ENCODE measurements at regions not wholly inside any gene's neighbourhood (a gene's known extent, or its start where the extent isn't known, plus 50 kb on each side); places are given as distances from the start of the nearest gene placed in this dataset.
A peak's percentile ranks its signal among the peaks of the same experiment; 100 is the strongest.

- Histone ChIP-seq H3K56ac (replicated peaks; ENCODE audit: insufficient read length, low read depth, low read length) (no peak overlapping the region), H3K9me3 (ENCODE audit: insufficient read depth in 2 of 2, low read depth in 1 of 2, low read length in 1 of 2) (no peaks in the 10 kb centered on the region), H2BK5ac (ENCODE audit: low read depth, low read length) (no peak overlapping the region), H3K14ac (ENCODE audit: insufficient read length) (no peak overlapping the region), H3K9ac (replicated peaks in 1 of 4; ENCODE audit: extremely low read depth in 1 of 4, low read depth in 3 of 4, low read length in 3 of 4) (peak overlapping the region in 1 of 4 experiments; percentile 48; a peak in 1 of 7 replicates), H3K36me3 (ENCODE audit: control insufficient read depth in 2 of 4, insufficient read depth in 4 of 4, low read length in 3 of 4) (no peaks in the 10 kb centered on the region), H4K91ac (replicated peaks; ENCODE audit: insufficient read length, low read length) (no peak overlapping the region), H3K27me3 (replicated peaks in 1 of 4; ENCODE audit: control insufficient read depth in 3 of 4, extremely low read depth in 1 of 4, insufficient read depth in 3 of 4, low read length in 3 of 4) (no peaks in the 10 kb centered on the region), H4K5ac (ENCODE audit: insufficient read length, low read depth, low read length) (no peak overlapping the region), H3K79me2 (ENCODE audit: control insufficient read depth in 1 of 2, insufficient read depth in 2 of 2, low read length in 2 of 2) (no peaks in the 10 kb centered on the region), H2BK120ac (replicated peaks; ENCODE audit: low read depth, low read length) (no peak overlapping the region), H2BK15ac (ENCODE audit: low read length) (no peak overlapping the region), H4K8ac (ENCODE audit: extremely low read depth, insufficient read depth, low read length) (no peak overlapping the region; the same call in 1 of the 2 replicates), H3K23ac (ENCODE audit: insufficient read length) (no peak overlapping the region), H3K79me1 (ENCODE audit: low read depth, low read length) (no peaks in the 10 kb centered on the region), H3K27ac (ENCODE audit: low read depth, low read length) (no peak overlapping the region), H3K4ac (replicated peaks; ENCODE audit: insufficient read length, low read depth, low read length) (no peak overlapping the region), H2BK20ac (ENCODE audit: low read length) (no peak overlapping the region), H2AK5ac (ENCODE audit: low read depth, low read length) (no peak overlapping the region), H3K4me2 (ENCODE audit: insufficient read depth in 1 of 2, low read depth in 2 of 2, low read length in 2 of 2) (peak overlapping the region in 1 of 2 experiments; percentile 79; a peak in 2 of 4 replicates), H3K18ac (ENCODE audit: extremely low read depth, low read length) (peak overlapping the region; percentile 71), H2BK12ac (ENCODE audit: low read depth, low read length) (peak overlapping the region; percentile 68; the same call in 1 of the 2 replicates), H4K20me1 (replicated peaks in 1 of 2; ENCODE audit: control insufficient read depth in 1 of 2, insufficient read depth in 2 of 2, low read length in 2 of 2) (no peaks in the 10 kb centered on the region), H3K23me2 (ENCODE audit: low read depth, low read length) (no peaks in the 10 kb centered on the region), H3K4me1 (replicated peaks in 1 of 4; ENCODE audit: control insufficient read depth in 3 of 4, insufficient read depth in 4 of 4, low read length in 3 of 4) (no peaks in the 10 kb centered on the region), H3K4me3 (ENCODE audit: extremely low read depth in 1 of 4, insufficient read depth in 2 of 4, low read depth in 3 of 4, low read length in 4 of 4) (peak overlapping the region in 1 of 4 experiments; percentile 52; a peak in 2 of 8 replicates), H2AFZ (ENCODE audit: low read length) (0 out of 2 replicates have a peak overlapping the region, but pooled peaks have one; percentile 44)
- CTCF ChIA-PET (ENCODE audit: partially characterized antibody): interaction anchor here (1.1 to 1.7 kb wide), 2 partner anchors 18 to 41 kb away, joined by 5 read pairs; no protein-coding TSS in a partner anchor
- POLR2A ChIA-PET (ENCODE audit: partially characterized antibody): interaction anchor here (1.2 to 1.9 kb wide), 5 partner anchors 15 to 76 kb away, joined by 3 to 7 read pairs (median 5); no protein-coding TSS in a partner anchor
- 95% methylated on average over 31 of the region's 33 CpGs; no CpG with 5 or more reads in 1 of the 2 experiments for WGBS, 2 experiments (ENCODE audit: extremely low coverage in 1 of 2, insufficient coverage in 1 of 2, insufficient read length in 1 of 2, insufficient replicate concordance in 2 of 2, low coverage in 1 of 2, low lambda C conversion rate in 2 of 2, missing lambda C conversion rate in 1 of 2)
- TF ChIP-seq CEBPB (IDR thresholded peaks at IDR 0.05; ENCODE audit: low read depth, low read length) (no peak), RBBP5 (IDR thresholded peaks at IDR 0.05; ENCODE audit: borderline replicate concordance, low read depth, low read length) (no peak), SUZ12 (IDR thresholded peaks at IDR 0.05; ENCODE audit: low read length) (no peak), NANOG (IDR thresholded peaks at IDR 0.05; ENCODE audit: insufficient read depth, low read depth, low read length, poor library complexity, severe bottlenecking) (no peak), SIN3A (conservative IDR thresholded peaks at IDR 0.05 in 1 of 2, IDR thresholded peaks at IDR 0.05 in 1 of 2; ENCODE audit: low read depth in 1 of 2, low read length in 2 of 2) (no peak), SP1 (IDR thresholded peaks at IDR 0.05; ENCODE audit: low read depth, low read length) (no peak), SIX5 (IDR thresholded peaks at IDR 0.05; ENCODE audit: low read depth, low read length) (no peak), ATF2 (IDR thresholded peaks at IDR 0.05; ENCODE audit: low read length) (no peak), KDM1A (IDR thresholded peaks at IDR 0.05; ENCODE audit: borderline replicate concordance, low read length) (no peak), SP4 (IDR thresholded peaks at IDR 0.05; ENCODE audit: low read length) (no peak), TAF1 (IDR thresholded peaks at IDR 0.05; ENCODE audit: low read depth, low read length) (no peak)
- DNase-seq (ENCODE audit: low read depth in 1 of 2, low spot score in 2 of 2): no peak
- FAIRE-seq: no peak
These were observed 78.5 kb upstream of the FAM174B start for GRCh38 chr15:92733934-92734521.
